ENCODE measurements at regions not wholly inside any gene's neighbourhood (a gene's known extent, or its start where the extent isn't known, plus 50 kb on each side); places are given as distances from the start of the nearest gene placed in this dataset.

DNA sequence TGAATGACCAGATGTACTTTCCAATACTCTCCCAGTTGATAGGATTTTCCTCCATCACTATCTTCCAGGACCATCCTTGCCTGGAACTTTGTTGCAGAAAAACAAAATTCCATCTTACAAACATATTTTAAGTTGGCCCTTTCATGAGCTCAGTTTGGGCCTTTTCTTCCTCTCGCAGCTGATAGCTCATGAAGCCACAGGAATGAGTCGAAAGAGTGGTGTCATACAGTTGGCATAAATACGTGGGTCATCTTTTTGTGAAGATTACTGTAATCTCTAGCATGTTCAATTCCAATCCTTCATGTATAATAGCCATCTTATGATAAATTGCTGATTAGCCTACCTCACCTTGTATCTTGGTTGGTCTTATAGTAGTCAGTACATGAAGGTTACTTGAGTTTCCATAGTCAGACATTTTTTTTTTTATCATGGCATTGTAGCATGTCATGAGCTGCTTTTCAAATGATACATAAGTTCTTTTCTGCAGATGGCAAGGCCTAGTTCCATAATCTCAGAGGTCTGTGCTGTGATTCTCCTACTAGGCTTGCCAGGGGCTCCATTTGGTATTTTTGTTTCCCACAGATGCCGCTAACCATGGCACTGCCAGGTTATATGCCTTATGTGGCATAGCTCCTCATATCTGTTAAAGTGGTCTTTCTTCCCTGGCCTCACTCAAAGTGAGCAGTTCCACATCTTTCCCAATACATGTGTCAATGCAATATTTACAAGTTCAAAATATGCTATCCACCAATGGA, 380.6 kb upstream of the DCN start:
- no peak for TF ChIP-seq CTCF (IDR thresholded peaks at IDR 0.05; ENCODE audit: low read length)
- TF ChIP-seq EZH2 (IDR thresholded peaks at IDR 0.05; ENCODE audit: borderline replicate concordance, low read length) = no peak
